ENCODE measurements at regions not wholly inside any gene's neighbourhood (a gene's known extent, or its start where the extent isn't known, plus 50 kb on each side); places are given as distances from the start of the nearest gene placed in this dataset.

DNA sequence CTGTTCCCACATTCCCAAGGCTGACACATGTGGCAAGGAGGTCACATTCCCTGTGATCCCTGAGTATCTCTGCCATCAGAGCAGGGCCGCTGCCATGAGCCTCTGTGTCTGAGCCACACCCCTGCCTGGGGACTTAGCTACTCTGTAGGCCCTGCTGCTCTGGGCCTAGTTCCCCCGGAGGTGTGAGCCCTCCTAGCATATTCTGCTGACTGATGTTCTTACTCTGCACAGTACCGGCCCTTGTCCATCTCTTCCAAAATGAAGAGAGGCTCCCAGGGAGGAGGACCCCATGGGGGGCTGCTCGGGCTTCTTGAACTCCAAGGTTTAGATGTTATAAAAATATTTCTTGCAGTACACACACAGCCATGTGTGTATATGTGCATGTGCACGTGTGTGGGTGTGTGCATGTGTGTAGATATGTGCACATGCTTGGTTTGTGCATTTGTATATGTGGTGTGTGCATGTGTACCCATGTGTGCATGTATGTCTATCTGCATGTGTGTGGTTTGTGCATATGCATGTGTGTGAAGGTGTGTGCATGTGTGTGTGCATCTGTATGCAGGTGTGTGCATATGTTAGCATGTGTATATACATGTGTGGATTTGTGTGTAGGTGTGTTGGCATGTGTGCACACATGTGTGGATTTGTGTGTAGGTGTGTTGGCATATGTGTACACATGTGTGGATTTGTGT, 101.2 kb downstream of the ERMARD start:
- no peak overlapping the region for H3K9ac ChIP-seq (ENCODE audit: insufficient read length, low read depth)
- no peak for TF ChIP-seq YY1 (IDR thresholded peaks at IDR 0.05; ENCODE audit: insufficient read depth, insufficient read length)
- TF ChIP-seq ZNF274 (IDR thresholded peaks at IDR 0.05; ENCODE audit: low read depth, low read length), result no peak
- no peak for TF ChIP-seq SUZ12 (IDR thresholded peaks at IDR 0.05; ENCODE audit: extremely low read depth, insufficient read depth, insufficient read length)
- no peak for DNase-seq (ENCODE audit: low read depth, low spot score)
- no peak overlapping the region for H3K4me3 ChIP-seq (ENCODE audit: insufficient read length, low read depth)
- no peaks in the 10 kb centered on the region for H3K27me3 ChIP-seq (ENCODE audit: insufficient read depth, insufficient read length)
- no peaks in the 10 kb centered on the region for H3K36me3 ChIP-seq (ENCODE audit: insufficient read depth, insufficient read length, low read length)
- peaks cover 2% of the 10 kb centered on the region; the same call in 1 of the 2 replicates for H3K9me3 ChIP-seq (ENCODE audit: insufficient read depth, low read length)
- H3K4me1 ChIP-seq (ENCODE audit: insufficient read depth, insufficient read length), result peaks cover 10% of the 10 kb centered on the region

DNA sequence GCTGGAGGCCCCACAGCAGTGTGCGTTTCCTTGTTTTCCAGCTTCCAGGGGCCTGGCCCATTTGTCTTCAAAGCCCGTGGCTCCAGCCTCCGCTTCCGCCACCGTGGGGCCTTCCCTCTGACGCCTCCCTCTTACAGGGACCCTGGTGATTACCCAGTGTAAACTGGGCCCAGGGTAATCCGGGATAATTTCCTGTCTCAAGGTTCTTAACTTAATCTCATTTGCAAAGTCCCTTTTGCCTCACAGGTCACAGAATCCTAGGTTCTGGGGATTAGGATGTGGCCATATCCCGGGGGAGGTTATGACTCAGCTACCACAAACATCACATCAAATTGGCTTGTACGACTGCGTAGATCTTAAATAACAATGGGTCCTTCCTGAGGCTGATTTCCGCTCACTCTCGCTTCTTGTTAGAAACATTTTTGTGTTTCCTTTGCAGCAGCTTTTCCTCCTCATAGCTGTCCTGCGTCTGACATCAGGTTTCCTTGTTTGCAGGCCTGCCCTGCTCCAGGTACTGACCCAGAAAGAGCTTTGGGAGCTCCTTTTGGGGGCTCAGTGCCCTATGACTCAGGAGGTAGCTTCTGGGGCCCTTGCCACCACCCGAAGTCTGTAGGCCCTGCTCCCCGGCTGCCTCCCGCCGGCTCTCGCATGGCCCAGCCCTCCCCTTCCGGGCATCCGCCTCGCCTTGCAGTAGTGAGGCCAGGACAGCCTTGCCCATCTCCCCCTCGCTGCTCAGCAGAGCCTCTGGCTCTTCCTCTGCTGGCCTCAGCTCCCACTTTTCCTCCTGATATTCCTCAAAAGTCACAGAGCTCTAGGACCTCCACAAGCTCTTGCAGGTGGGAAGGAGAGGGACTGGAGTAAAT, 100.5 kb downstream of the ERMARD start:
- Histone ChIP-seq H3K9me3 (ENCODE audit: insufficient read depth, low read length) (no peaks in the 10 kb centered on the region), H3K4me3 (ENCODE audit: insufficient read length, low read depth) (no peak overlapping the region), H3K36me3 (ENCODE audit: insufficient read depth, insufficient read length, low read length) (no peaks in the 10 kb centered on the region), H3K27me3 (ENCODE audit: insufficient read depth, insufficient read length) (no peaks in the 10 kb centered on the region), H3K4me1 (ENCODE audit: insufficient read depth, insufficient read length) (peaks cover 10% of the 10 kb centered on the region), H3K9ac (ENCODE audit: insufficient read length, low read depth) (no peak overlapping the region)
- peak; percentile 33 for DNase-seq (ENCODE audit: low read depth, low spot score)
- TF ChIP-seq ZNF274 (IDR thresholded peaks at IDR 0.05; ENCODE audit: low read depth, low read length), result no peak
- no peak for TF ChIP-seq YY1 (IDR thresholded peaks at IDR 0.05; ENCODE audit: insufficient read depth, insufficient read length)

DNA sequence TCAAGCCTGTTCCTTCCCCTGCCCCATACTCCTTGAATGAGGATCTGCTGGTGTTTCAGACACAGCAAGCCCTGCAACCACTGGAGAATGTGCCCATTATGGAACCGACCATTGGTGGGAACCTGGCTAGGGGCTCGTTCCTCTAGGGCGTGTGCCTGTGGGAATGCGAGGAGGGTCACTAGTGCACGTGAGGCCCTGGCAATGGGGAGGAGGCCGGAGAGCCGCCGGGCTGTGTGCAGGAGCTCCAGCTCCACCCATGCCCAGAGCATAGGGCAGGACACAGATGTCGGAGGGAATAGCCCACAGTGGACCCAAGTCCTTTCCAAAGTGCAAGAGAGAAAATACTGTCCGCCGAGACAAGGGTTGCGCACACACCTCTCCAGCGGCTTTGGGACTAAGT, 99.3 kb downstream of the ERMARD start:
- no peak for DNase-seq (ENCODE audit: low read depth, low spot score)
- no peak overlapping the region for H3K9ac ChIP-seq (ENCODE audit: insufficient read length, low read depth)
- TF ChIP-seq SUZ12 (IDR thresholded peaks at IDR 0.05; ENCODE audit: extremely low read depth, insufficient read depth, insufficient read length) (no peak), YY1 (IDR thresholded peaks at IDR 0.05; ENCODE audit: insufficient read depth, insufficient read length) (no peak), ZNF274 (IDR thresholded peaks at IDR 0.05; ENCODE audit: low read depth, low read length) (no peak)

DNA sequence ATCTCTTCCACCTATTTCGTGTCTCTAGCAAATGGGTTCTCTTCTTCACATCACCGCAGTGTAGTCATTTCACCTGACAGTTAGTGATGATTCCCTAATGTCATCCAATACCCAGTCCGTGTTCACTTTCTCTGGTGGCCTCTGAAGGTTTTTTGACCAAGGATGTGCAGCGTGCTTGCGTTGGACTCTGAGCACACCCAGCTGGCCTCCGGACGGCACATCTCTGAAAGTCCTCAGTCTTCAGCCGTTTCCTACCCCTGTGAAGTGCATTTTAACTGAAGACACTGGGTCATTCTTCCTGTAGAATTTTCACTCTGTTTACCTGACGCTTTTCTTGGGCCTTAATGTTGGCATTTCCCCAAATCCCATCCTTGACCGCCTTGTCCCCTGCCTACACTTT, 98.7 kb downstream of the ERMARD start:
- Histone ChIP-seq H3K9me3 (ENCODE audit: insufficient read depth, low read length) (no peaks in the 10 kb centered on the region), H3K27me3 (ENCODE audit: insufficient read depth, insufficient read length) (no peaks in the 10 kb centered on the region), H3K4me3 (ENCODE audit: insufficient read length, low read depth) (no peak overlapping the region), H3K9ac (ENCODE audit: insufficient read length, low read depth) (no peak overlapping the region), H3K36me3 (ENCODE audit: insufficient read depth, insufficient read length, low read length) (no peaks in the 10 kb centered on the region), H3K4me1 (ENCODE audit: insufficient read depth, insufficient read length) (peaks cover 10% of the 10 kb centered on the region)
- DNase-seq (ENCODE audit: low read depth, low spot score), result no peak
- no peak for TF ChIP-seq YY1 (IDR thresholded peaks at IDR 0.05; ENCODE audit: insufficient read depth, insufficient read length)
- TF ChIP-seq ZNF274 (IDR thresholded peaks at IDR 0.05; ENCODE audit: low read depth, low read length), result no peak
- TF ChIP-seq SUZ12 (IDR thresholded peaks at IDR 0.05; ENCODE audit: extremely low read depth, insufficient read depth, insufficient read length), result no peak

More for the DNA sequence above, 99.3 kb downstream of the ERMARD start:
- no peak overlapping the region for H3K4me3 ChIP-seq (ENCODE audit: insufficient read length, low read depth)
- no peaks in the 10 kb centered on the region for H3K36me3 ChIP-seq (ENCODE audit: insufficient read depth, insufficient read length, low read length)
- H3K4me1 ChIP-seq (ENCODE audit: insufficient read depth, insufficient read length), result peaks cover 10% of the 10 kb centered on the region
- no peaks in the 10 kb centered on the region for H3K27me3 ChIP-seq (ENCODE audit: insufficient read depth, insufficient read length)
- H3K9me3 ChIP-seq (ENCODE audit: insufficient read depth, low read length), result no peaks in the 10 kb centered on the region

DNA sequence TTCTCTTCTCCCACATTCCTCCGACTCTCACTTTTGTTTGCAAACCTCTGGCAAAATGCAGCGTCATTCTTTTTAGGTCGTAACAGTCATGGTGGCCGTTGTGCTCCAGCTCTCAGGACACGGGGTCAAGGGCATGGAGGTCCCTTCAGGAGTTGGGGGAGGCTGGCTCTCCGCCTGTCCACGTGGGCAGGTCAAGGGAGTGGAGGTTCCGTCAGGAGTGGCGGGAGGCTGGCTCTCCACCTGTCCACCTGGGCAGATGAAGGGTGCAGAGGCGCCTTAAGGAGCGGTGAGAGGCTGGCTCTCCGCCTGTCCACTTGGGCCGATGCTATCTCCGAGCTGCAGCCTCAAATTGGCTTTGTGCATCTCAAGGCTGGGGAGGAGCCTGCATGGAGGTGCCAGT, 98.0 kb downstream of the ERMARD start:
- Histone ChIP-seq H3K9ac (ENCODE audit: insufficient read length, low read depth) (no peak overlapping the region), H3K27me3 (ENCODE audit: insufficient read depth, insufficient read length) (no peaks in the 10 kb centered on the region)
- TF ChIP-seq SUZ12 (IDR thresholded peaks at IDR 0.05; ENCODE audit: extremely low read depth, insufficient read depth, insufficient read length) (no peak), ZNF274 (IDR thresholded peaks at IDR 0.05; ENCODE audit: low read depth, low read length) (no peak), YY1 (IDR thresholded peaks at IDR 0.05; ENCODE audit: insufficient read depth, insufficient read length) (no peak)

DNA sequence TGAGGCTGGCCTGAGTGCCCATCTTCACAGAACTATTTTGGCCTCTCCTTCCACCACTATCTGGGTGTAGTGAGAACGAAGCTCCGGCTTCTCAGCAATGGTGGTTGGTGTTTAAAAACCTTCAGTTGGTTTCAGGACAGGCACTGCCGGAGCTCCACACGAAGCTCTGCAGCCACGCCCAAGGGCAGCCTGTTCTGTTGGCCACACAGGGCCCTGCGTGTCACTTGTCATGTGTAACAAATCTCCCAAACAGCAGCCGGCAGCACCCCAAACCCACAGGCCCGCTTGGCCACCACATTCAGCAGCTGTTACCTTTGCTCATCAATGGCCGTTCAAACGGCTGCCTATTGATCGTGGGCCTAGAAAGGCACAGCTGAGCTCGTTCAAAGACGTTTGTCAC, 97.5 kb downstream of the ERMARD start:
- H3K9ac ChIP-seq (ENCODE audit: insufficient read length, low read depth), result no peak overlapping the region
- no peaks in the 10 kb centered on the region for H3K36me3 ChIP-seq (ENCODE audit: insufficient read depth, insufficient read length, low read length)
- no peaks in the 10 kb centered on the region for H3K9me3 ChIP-seq (ENCODE audit: insufficient read depth, low read length)
- DNase-seq (ENCODE audit: low read depth, low spot score), result no peak
- H3K27me3 ChIP-seq (ENCODE audit: insufficient read depth, insufficient read length), result no peaks in the 10 kb centered on the region
- H3K4me3 ChIP-seq (ENCODE audit: insufficient read length, low read depth), result no peak overlapping the region
- TF ChIP-seq SUZ12 (IDR thresholded peaks at IDR 0.05; ENCODE audit: extremely low read depth, insufficient read depth, insufficient read length) (no peak), YY1 (IDR thresholded peaks at IDR 0.05; ENCODE audit: insufficient read depth, insufficient read length) (no peak), ZNF274 (IDR thresholded peaks at IDR 0.05; ENCODE audit: low read depth, low read length) (no peak)
- H3K4me1 ChIP-seq (ENCODE audit: insufficient read depth, insufficient read length), result peaks cover 10% of the 10 kb centered on the region

More for the DNA sequence above, 98.0 kb downstream of the ERMARD start:
- peaks cover 10% of the 10 kb centered on the region for H3K4me1 ChIP-seq (ENCODE audit: insufficient read depth, insufficient read length)
- no peak for DNase-seq (ENCODE audit: low read depth, low spot score)
- no peaks in the 10 kb centered on the region for H3K9me3 ChIP-seq (ENCODE audit: insufficient read depth, low read length)
- no peak overlapping the region for H3K4me3 ChIP-seq (ENCODE audit: insufficient read length, low read depth)
- no peaks in the 10 kb centered on the region for H3K36me3 ChIP-seq (ENCODE audit: insufficient read depth, insufficient read length, low read length)

DNA sequence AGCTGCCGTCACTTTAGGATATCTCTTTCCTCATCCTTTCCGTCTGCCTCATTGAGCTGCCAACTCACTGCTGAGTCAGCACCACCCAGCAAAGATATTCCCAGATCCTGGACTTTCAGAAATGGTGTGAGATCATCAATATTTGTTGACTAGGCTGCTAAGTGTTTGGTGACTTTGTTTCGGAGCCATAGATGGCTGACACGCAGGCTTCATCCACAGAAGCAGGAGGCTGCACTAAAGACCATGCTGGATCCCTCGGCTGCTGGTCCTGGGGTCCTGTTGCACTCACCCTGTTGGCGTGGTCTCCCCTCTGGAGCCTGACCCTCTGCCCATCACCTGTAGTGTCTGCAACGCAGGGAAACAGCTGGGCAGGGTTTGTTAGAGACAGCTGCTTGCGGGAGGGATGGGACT, 96.5 kb downstream of the ERMARD start:
- H3K27me3 ChIP-seq (ENCODE audit: insufficient read depth, insufficient read length), result no peaks in the 10 kb centered on the region
- H3K4me1 ChIP-seq (ENCODE audit: insufficient read depth, insufficient read length), result peaks cover 6% of the 10 kb centered on the region
- no peaks in the 10 kb centered on the region for H3K9me3 ChIP-seq (ENCODE audit: insufficient read depth, low read length)
- H3K9ac ChIP-seq (ENCODE audit: insufficient read length, low read depth), result no peak overlapping the region
- H3K4me3 ChIP-seq (ENCODE audit: insufficient read length, low read depth), result no peak overlapping the region
- H3K36me3 ChIP-seq (ENCODE audit: insufficient read depth, insufficient read length, low read length), result no peaks in the 10 kb centered on the region
- no peak for DNase-seq (ENCODE audit: low read depth, low spot score)
- TF ChIP-seq YY1 (IDR thresholded peaks at IDR 0.05; ENCODE audit: insufficient read depth, insufficient read length), result no peak
- no peak for TF ChIP-seq ZNF274 (IDR thresholded peaks at IDR 0.05; ENCODE audit: low read depth, low read length)
- TF ChIP-seq SUZ12 (IDR thresholded peaks at IDR 0.05; ENCODE audit: extremely low read depth, insufficient read depth, insufficient read length), result no peak

Measured in NT2/D1 (cell line).